CD4-positive, alpha-beta T cell treated with Interleukin-6 at 100 ng/mL for 8 hours (primary cell): ENCODE measurements at regions not wholly inside any gene's neighbourhood (a gene's known extent, or its start where the extent isn't known, plus 50 kb on each side); places are given as distances from the start of the nearest gene placed in this dataset.

Experiments used
- DNase-seq: peaks from one replicate; pipeline ENCODE4 v3.0.0-alpha.2; 2020; ENCODE audit warnings: mixed read lengths, low spot score

DNA sequence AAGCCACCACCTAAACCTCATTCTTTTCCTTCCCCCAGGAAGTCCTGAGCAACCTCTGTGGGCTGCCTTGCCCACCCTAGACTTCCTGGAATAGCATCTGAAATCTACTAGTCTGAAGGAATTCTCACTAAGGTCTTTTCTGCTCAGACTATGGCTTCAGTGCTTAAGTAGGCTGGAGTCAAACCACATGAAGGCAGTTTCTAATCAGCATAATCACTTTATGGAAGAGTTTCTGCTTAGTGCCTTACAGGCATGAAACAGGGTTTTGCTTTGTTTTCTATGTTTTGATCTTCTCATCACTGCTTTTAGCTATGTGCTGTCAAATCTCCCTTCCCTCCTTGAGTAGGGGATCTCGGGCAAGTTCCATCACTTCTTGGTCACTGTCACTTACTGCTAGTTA lies 117.7 kb downstream of the WT1 start:
- no peak for DNase-seq

DNA sequence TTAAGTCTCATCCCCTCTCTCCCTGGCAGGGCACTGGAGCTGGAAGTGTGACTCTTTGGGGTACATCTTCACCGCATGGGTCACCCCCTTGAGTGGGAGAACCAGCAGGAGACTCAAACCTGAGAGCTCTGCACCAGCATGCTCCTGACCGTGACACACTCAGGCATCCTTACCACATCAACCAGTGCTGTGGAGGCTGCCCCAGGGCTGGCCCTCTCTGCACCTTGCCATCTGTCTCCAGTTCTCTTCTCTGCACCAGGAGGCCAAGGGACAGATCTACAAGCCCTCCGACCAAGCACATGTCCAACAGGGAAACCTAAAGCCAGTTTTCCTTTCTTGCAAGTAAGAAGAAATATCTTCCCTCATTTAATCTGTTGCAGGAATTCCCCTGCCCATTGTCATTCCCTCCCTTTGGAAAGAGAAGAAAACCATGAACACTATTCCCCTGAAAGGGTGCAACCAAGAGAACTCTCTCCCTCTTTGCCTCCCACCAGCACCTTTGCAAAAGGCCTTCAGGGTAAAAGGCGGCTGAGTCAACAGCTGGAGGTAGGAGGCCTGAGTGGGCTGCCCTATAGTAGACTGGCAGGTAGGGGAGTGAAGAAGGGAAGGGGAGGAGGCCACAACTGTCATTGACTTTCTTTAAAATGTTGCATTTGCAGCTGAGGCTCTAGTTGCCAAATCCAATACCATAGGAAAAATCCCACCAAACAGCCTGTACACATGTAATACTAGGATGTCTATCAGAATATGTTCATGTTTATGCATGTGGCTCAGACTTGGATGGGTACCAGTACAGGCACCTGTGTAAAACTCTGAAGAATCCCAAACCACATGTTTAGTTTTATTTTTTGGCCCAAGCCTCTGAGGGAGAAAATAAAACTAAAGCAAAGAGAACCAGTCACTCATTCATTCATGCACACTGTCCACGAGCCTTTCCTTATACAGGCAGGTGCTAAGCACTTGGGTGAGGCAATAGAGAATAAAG lies 117.0 kb downstream of the WT1 start:
- DNase-seq, result no peak

DNA sequence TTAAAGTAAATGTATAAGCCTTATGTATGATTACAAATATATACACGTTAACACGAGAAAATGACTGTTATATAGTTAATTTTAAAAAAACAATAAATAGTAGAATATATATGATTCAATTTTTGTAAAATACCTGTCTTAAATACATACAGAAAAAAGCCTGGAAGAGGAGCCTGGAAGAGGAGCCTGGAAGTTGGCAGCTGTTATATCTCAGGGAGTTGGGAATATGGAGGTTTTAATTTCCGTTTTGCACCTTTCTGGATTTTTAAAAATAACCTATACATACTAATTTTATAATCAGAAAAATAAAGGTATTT lies 111.6 kb downstream of the WT1 start:
- DNase-seq, result no peak

DNA sequence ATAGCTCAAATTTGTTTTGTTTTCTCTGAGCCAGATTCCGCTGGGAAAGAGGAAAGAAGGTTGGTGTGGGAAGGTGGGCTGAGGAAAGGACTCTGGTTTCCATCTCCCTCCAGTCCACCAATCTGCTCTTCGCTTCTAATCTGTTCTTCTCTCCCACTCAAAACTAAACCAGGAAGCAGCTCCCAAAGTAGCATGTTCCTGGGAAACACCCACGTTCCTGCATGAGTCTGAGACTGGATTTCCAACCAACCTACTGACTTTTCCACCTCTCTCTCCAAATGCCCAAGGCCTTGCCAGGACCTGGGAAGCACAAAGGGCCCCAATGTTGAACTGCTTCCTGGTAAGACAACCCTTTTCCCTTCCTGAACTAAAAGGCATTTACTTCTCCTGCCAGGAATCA lies 110.2 kb downstream of the WT1 start:
- no peak for DNase-seq

DNA sequence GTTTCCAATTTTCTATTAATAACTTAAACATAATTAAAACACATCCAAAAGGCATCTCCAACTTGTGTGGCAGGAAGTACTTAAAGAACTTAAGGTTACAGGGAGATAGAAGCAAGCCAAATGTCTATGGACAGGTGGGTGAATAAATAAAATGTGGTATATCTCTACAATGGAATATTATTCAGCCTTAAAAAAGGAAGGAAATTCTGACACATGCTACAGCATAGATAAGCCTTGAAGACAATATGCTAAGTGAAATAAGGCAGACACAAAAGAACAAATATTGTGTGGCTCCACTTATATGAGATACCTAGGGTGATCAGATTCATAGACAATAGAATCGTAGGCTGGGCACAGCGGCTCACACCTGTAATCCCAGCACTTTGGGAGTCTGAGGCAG lies 109.6 kb downstream of the WT1 start:
- DNase-seq, result no peak

DNA sequence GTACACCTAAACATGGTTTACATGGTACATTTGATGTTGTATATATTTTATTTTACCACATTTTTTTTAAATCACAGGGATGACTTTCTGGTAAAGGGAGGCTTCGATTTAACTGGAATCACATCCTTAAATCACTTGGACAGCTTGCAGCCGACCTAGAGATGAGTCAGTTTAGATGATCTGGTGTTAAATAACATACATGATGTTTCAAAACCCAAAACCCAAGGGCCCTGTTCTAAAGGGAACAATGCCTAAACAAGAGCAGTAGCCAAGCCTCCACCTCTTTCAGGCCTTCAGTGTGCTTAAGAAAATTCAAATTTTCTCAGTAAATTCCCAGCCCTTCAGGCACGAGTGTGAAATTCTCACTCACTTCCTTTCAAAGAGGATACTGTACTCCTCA lies 108.8 kb downstream of the WT1 start:
- DNase-seq, result no peak

DNA sequence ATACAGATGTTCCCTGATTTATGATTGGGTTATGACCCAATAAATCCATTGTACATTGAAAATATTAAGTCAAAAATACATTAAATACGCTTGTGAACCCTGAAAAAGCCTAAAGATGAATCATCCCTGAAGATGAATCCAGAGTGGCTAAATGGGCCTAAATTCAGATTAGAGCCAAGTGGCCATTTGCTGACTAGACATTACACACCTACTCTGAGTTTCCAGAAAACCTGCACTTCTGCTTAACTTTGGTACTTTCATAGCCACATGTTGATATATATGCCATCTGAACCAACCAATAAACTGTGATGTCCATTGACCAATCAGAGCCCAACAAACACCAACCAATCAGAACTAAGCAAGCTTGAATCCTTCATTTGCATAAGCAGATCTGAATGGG lies 106.9 kb downstream of the WT1 start:
- DNase-seq, result no peak

DNA sequence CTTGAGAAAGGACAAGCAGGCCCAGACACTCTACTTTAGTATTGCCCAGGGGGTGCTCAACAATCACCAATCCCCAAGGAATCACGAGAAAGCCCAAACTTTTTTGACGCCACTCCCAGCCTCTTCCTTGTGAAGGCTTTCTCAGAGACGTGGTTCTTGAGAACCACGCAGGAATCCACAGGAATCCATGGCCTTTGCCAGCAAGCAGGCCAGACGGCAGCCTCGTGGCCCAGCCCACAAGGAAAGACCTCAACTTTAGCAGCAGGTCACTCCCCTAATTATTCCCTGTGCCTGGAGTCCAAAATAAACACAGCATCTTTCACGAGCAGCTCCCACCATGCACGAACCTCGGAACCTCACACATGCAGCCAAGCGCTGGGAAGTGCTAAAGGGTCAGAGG lies 104.2 kb downstream of the WT1 start:
- no peak for DNase-seq

DNA sequence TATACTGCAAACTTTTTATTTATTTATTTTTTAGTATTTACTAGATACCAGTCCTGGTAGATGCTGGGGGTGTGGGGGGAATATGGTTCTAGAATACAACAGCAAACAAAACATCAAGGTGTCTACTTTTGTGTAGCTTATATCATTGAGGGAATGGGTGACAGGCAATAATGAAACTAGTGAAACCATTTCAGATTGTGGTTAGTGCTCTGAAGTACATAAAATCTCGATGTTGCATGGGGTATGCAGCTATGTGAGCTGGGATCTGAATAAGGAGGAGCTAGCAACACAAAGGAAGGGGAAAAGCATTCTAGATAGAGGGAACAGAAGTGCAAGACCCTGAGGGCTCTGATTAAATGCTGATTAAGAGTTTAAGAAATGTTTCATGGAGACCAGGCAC lies 103.5 kb downstream of the WT1 start:
- DNase-seq, result no peak

DNA sequence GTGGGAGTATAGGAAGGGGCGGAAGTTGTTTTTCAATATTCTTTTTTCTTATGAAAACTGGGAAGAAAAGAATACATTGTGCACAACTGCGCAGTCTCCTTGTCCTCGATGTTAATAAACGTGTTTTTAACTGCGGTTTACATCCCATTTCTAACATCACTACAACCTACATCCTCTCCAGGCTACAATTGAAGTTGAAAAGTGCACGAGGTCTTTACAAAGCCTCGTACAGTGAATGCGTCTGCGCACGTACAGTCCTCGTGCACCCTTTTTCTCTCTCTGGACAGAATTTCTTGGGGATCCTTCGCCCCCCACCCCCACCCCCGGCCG lies 102.4 kb downstream of the WT1 start:
- no peak for DNase-seq

DNA sequence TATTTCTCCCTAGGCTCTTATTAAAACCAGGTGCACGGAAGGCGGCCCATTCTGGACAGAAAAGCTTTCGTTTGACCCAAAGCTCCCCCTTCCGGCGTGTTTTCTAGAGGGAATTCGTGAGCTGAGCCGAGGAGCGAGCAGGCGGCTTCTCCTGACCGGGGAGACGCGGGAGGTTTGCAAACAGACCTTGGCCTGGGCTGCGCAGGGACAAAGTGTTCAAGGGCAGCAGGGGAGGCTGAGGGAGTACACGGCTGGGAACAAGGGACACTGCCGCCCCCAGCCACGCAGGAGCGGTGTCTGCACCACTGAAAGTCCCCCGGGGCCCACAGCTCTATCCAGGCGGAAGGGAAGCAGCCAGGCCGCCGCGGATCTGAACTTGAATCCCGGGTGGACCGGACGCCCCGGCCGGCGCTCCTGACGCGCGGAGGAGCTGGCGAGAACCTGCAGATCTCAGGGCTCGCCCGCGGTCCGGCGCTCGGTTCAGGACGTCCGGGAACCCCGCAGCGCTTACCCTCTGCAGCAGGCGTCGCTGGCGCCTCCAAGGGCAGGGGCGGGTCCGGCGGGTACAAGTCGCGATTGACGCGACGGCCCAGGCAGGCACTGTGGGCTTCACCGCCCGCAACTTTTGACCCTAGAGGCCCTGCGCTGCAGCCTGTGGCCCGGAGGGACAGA lies 101.9 kb downstream of the WT1 start:
- DNase-seq, result peak; percentile 8

DNA sequence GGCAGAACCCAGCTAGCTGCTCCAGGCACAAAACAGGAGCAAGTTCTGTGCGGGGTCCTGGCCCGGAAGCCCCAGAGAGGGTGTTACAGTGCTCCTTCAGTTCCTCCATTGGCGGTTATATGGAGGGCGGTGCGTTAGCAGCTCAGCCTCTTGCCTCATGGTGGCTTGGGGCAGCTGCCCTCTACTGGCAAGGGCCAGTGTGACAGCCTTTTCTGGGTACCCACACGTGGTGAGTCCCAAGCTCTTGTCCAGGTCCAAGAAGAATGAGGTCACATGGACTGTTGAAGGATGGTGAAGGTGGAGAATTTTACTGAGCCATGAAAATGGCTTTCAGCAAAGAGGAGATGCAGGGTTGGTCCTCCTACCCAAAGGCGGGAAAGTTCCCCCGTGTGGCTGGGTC lies 100.5 kb downstream of the WT1 start:
- no peak for DNase-seq
